ENCODE measurements at regions not wholly inside any gene's neighbourhood (a gene's known extent, or its start where the extent isn't known, plus 50 kb on each side); places are given as distances from the start of the nearest gene placed in this dataset.

- H3K27ac ChIP-seq, result no peak overlapping the region
- H3K9me3 ChIP-seq (replicated peaks), result no peaks in the 10 kb centered on the region
- no peaks in the 10 kb centered on the region for H3K27me3 ChIP-seq (replicated peaks)
- H3K4me3 ChIP-seq, result no peak overlapping the region
- no peaks in the 10 kb centered on the region for H3K4me1 ChIP-seq (replicated peaks)
- H3K36me3 ChIP-seq, result no peaks in the 10 kb centered on the region
- DNase-seq (ENCODE audit: low read depth in 1 of 2, low spot score in 2 of 2), result no peak
Observed at GRCh38 chr21:21750124-21750825, 752.1 kb downstream of the NCAM2 start.

DNA sequence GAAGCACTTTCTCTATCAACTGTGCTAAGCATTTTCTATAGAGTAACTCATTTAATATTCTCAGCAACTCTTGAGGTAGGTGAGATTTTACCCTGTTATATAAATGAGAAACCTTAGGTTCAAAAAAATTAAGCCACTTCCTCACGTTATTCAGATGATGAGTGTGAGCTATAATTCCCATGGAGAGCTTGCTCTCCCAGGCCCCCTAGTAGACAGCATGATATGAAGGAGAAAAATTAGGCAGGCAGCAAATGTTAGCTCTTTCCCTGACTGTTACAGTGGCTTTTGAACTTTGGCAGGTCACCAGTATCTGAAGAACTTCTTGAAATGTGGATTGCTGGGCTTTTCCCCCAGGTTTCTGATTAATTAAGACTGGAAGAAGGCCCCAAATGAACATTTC is 753.1 kb downstream of the NCAM2 start:
- H3K36me3 ChIP-seq, result no peaks in the 10 kb centered on the region
- H3K4me1 ChIP-seq (replicated peaks), result no peaks in the 10 kb centered on the region
- no peak overlapping the region for H3K4me3 ChIP-seq
- no peaks in the 10 kb centered on the region for H3K27me3 ChIP-seq (replicated peaks)
- H3K9me3 ChIP-seq (replicated peaks), result no peaks in the 10 kb centered on the region
- no peak overlapping the region for H3K27ac ChIP-seq
- DNase-seq (ENCODE audit: low read depth in 1 of 2, low spot score in 2 of 2), result peak in 1 of 2 experiments; percentile 2

GRCh38 chr21:21762855-21763254 is 764.6 kb downstream of the NCAM2 start:
- no peak overlapping the region for H3K27ac ChIP-seq
- H3K4me3 ChIP-seq, result no peak overlapping the region
- no peaks in the 10 kb centered on the region for H3K27me3 ChIP-seq (replicated peaks)
- no peaks in the 10 kb centered on the region for H3K4me1 ChIP-seq (replicated peaks)
- no peaks in the 10 kb centered on the region for H3K36me3 ChIP-seq
- no peak for DNase-seq (ENCODE audit: low read depth in 1 of 2, low spot score in 2 of 2)
- no peaks in the 10 kb centered on the region for H3K9me3 ChIP-seq (replicated peaks)

DNA sequence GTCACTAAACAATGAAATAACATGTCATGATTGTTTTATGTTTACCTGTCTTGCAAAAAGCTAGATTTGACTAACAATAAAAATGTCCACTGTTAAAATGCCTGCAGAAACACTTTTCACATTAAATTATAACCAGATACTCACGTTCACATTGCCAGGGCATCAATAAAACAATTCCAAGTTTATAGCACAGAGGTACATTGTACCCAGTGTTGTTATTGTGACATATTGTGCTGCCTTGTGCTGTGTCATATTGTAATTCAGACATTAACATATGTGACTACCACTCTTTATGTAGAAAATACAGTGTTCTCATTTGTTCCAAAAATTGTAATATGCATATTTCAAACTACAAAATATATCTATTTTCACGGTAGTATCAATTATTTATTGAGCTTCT is 766.1 kb downstream of the NCAM2 start:
- H3K27me3 ChIP-seq (replicated peaks), result no peaks in the 10 kb centered on the region
- H3K9me3 ChIP-seq (replicated peaks), result no peaks in the 10 kb centered on the region
- H3K36me3 ChIP-seq, result no peaks in the 10 kb centered on the region
- no peaks in the 10 kb centered on the region for H3K4me1 ChIP-seq (replicated peaks)
- H3K4me3 ChIP-seq, result no peak overlapping the region
- no peak for DNase-seq (ENCODE audit: low read depth in 1 of 2, low spot score in 2 of 2)
- no peak overlapping the region for H3K27ac ChIP-seq

DNA sequence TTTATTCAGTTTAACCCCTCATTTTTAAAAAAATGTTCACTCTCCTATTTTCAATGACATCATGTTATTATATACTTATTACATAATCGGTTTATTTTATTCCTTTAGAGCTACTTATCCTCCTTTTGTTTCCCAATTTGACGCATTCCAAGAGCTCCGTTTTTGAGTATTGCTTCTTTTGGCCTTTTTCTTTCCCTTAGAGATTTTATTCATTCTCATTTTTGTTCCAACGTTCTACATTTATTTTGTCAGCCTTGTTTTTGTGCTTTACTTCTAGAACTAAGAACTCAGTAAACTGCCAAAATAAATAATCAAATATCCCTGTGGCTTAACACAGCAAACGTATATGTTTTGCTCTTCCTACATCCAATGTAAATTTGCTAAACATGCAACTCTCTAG is 769.1 kb downstream of the NCAM2 start:
- Histone ChIP-seq H3K9me3 (replicated peaks) (no peaks in the 10 kb centered on the region), H3K4me3 (no peak overlapping the region), H3K27ac (no peak overlapping the region), H3K27me3 (replicated peaks) (no peaks in the 10 kb centered on the region), H3K36me3 (no peaks in the 10 kb centered on the region), H3K4me1 (replicated peaks) (no peaks in the 10 kb centered on the region)
- no peak for DNase-seq (ENCODE audit: low read depth in 1 of 2, low spot score in 2 of 2)

- Histone ChIP-seq H3K27me3 (replicated peaks) (no peaks in the 10 kb centered on the region), H3K27ac (no peak overlapping the region), H3K4me1 (replicated peaks) (no peaks in the 10 kb centered on the region), H3K4me3 (no peak overlapping the region), H3K36me3 (no peaks in the 10 kb centered on the region), H3K9me3 (replicated peaks) (0 out of 2 replicates have a peak, but pooled peaks cover 4% of the 10 kb centered on the region)
- no peak for DNase-seq (ENCODE audit: low read depth in 1 of 2, low spot score in 2 of 2)
Observed at GRCh38 chr21:21788591-21788990, 790.4 kb downstream of the NCAM2 start.

DNA sequence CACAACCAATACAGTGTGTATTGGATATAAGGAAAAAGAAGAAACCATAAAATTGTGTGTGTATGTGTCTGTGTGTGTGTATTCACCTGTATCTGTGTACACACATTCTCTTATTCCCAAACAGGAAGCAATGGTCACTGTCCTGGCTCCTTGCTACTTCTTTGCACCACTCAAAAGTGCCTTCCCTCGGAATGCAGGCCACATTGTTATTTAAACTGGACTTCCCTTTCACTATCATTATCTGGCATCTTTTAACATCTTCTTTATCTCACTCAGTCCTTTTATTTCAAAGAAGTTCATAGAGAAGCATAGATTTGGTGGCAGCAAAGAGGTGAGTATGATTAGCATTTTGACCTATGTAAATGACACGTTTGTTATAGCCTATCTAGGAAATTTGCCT is 803.7 kb downstream of the NCAM2 start:
- no peaks in the 10 kb centered on the region for H3K27me3 ChIP-seq (replicated peaks)
- H3K36me3 ChIP-seq, result no peaks in the 10 kb centered on the region
- H3K4me3 ChIP-seq, result no peak overlapping the region
- H3K4me1 ChIP-seq (replicated peaks), result no peaks in the 10 kb centered on the region
- no peak overlapping the region for H3K27ac ChIP-seq
- no peaks in the 10 kb centered on the region; the same call in none of the 2 replicates for H3K9me3 ChIP-seq (replicated peaks)
- DNase-seq (ENCODE audit: low read depth in 1 of 2, low spot score in 2 of 2), result no peak

DNA sequence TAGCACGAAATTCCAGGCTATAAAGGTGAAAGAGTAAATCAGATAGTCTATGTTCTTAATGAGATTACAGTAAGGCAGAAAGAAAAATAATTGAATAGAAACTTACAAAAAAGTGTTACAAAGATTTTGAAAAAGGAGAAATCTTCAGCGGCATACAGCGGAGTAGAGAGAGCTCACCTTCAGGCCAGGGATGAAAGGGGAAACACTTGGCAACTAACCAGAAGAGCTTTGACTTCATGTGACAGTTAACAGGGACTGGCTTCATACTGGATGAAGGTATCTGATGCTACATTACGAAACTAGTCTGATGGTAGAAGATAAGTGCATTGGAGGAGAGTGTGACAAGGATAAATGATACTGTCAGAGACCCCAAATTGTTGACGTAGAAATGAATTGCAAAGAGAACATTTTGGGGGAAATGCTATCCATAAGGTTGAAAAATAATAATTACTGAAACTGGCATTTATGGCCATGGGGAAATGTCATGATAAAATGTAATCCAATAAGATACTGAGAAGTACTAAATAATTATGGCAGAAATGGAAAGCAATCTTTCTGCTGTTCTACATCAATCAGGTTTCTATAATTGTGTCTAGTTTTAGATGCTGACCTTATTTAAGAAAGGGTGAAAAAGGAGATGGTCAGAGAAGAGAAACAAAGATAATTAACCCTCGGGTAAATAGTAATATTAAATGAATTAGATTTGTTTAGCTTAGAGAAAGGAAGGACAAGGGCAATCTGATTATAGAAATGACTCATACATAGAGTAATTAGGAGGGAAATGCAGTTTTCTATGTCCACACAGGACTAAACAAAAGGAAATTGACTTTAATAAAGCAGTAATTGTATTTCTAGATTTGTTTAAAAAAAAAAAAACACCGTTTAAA is 808.7 kb downstream of the NCAM2 start:
- Histone ChIP-seq H3K36me3 (no peaks in the 10 kb centered on the region), H3K9me3 (replicated peaks) (no peaks in the 10 kb centered on the region; the same call in none of the 2 replicates), H3K27ac (no peak overlapping the region), H3K4me3 (no peak overlapping the region), H3K27me3 (replicated peaks) (no peaks in the 10 kb centered on the region), H3K4me1 (replicated peaks) (no peaks in the 10 kb centered on the region)
- DNase-seq (ENCODE audit: low read depth in 1 of 2, low spot score in 2 of 2), result no peak

GRCh38 chr21:21807598-21807903 is 809.3 kb downstream of the NCAM2 start:
- Histone ChIP-seq H3K4me3 (no peak overlapping the region), H3K4me1 (replicated peaks) (no peaks in the 10 kb centered on the region), H3K36me3 (no peaks in the 10 kb centered on the region), H3K27ac (no peak overlapping the region), H3K27me3 (replicated peaks) (no peaks in the 10 kb centered on the region), H3K9me3 (replicated peaks) (no peaks in the 10 kb centered on the region; the same call in 1 of the 2 replicates)
- DNase-seq (ENCODE audit: low read depth in 1 of 2, low spot score in 2 of 2), result no peak

GRCh38 chr21:21813289-21813688 is 815.1 kb downstream of the NCAM2 start:
- Histone ChIP-seq H3K4me3 (no peak overlapping the region), H3K27ac (no peak overlapping the region), H3K27me3 (replicated peaks) (no peaks in the 10 kb centered on the region), H3K9me3 (replicated peaks) (0 out of 2 replicates have a peak, but pooled peaks cover 2% of the 10 kb centered on the region), H3K4me1 (replicated peaks) (no peaks in the 10 kb centered on the region), H3K36me3 (no peaks in the 10 kb centered on the region)
- DNase-seq (ENCODE audit: low read depth in 1 of 2, low spot score in 2 of 2), result no peak

DNA sequence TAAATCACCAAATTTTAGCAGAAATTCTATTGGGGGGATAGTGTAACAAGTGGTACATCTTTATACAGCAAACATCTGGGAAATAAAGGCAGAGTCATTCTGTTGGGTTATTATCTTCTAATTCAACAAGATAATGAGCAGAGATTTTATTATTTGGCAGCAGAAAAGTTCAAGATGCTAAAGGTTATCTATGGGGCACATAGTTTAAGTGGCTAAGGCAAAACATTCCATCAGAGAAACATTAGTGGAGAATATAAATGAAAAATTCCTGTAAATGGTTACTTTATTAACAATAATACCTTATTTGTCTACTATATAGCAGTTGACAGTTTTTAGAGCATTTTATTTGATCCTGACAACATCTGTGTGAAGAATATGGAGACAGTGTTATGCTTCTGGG is 815.7 kb downstream of the NCAM2 start:
- Histone ChIP-seq H3K9me3 (replicated peaks) (0 out of 2 replicates have a peak, but pooled peaks cover 2% of the 10 kb centered on the region), H3K4me3 (no peak overlapping the region), H3K27ac (no peak overlapping the region), H3K36me3 (no peaks in the 10 kb centered on the region), H3K4me1 (replicated peaks) (no peaks in the 10 kb centered on the region), H3K27me3 (replicated peaks) (no peaks in the 10 kb centered on the region)
- no peak for DNase-seq (ENCODE audit: low read depth in 1 of 2, low spot score in 2 of 2)

DNA sequence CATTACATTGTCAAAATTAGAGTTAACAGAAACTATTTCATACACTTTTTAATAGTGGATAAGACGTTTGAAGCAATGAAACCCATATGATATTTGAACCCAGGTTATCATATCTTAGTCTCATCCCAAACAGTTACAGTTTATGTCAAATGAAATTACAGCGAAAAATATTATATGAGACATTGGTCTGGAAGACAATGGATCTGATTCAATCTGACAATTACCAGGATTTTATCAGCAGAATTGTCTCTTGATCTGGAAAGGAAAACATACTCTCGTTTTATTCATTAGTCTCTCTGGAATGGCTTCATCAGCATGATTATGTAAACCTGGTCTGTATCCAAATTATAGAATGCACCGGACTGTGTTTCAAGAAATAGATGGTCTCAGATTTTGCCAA is 818.6 kb downstream of the NCAM2 start:
- Histone ChIP-seq H3K4me1 (replicated peaks) (no peaks in the 10 kb centered on the region), H3K4me3 (no peak overlapping the region), H3K36me3 (no peaks in the 10 kb centered on the region), H3K9me3 (replicated peaks) (0 out of 2 replicates have a peak, but pooled peaks cover 2% of the 10 kb centered on the region), H3K27me3 (replicated peaks) (no peaks in the 10 kb centered on the region), H3K27ac (no peak overlapping the region)
- DNase-seq (ENCODE audit: low read depth in 1 of 2, low spot score in 2 of 2), result no peak

- no peak overlapping the region for H3K4me3 ChIP-seq
- no peaks in the 10 kb centered on the region for H3K27me3 ChIP-seq (replicated peaks)
- H3K36me3 ChIP-seq, result no peaks in the 10 kb centered on the region
- H3K27ac ChIP-seq, result no peak overlapping the region
- no peaks in the 10 kb centered on the region for H3K4me1 ChIP-seq (replicated peaks)
- H3K9me3 ChIP-seq (replicated peaks), result no peaks in the 10 kb centered on the region; the same call in 1 of the 2 replicates
- DNase-seq (ENCODE audit: low read depth in 1 of 2, low spot score in 2 of 2), result no peak
Observed at GRCh38 chr21:21818898-21819297, 820.7 kb downstream of the NCAM2 start.

DNA sequence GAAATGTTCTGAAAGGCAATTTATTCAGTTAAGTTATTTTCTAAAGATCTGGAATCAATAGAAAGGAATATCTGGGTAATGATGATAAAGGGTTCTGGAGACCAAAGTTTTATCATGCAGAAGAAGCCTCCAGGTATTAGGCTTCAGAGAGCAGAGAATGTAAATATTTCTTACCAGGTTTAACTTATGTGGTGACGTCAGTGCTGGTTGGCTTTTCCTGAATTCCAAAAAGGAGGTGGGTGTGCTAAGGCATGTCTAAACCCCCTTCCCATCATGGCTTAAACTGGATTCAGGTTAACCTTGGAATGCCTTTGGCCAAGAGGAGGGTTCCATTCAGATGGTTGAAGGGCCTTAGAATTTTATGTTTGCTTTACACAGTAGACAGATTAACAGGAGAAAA is 829.9 kb downstream of the NCAM2 start:
- Histone ChIP-seq H3K4me3 (no peak overlapping the region), H3K4me1 (replicated peaks) (no peaks in the 10 kb centered on the region), H3K9me3 (replicated peaks) (no peaks in the 10 kb centered on the region; the same call in 1 of the 2 replicates), H3K27me3 (replicated peaks) (no peaks in the 10 kb centered on the region), H3K36me3 (no peaks in the 10 kb centered on the region), H3K27ac (no peak overlapping the region)
- no peak for DNase-seq (ENCODE audit: low read depth in 1 of 2, low spot score in 2 of 2)

All from SJSA1 (cell line).